ENCODE measurements at regions not wholly inside any gene's neighbourhood (a gene's known extent, or its start where the extent isn't known, plus 50 kb on each side); places are given as distances from the start of the nearest gene placed in this dataset.

DNA sequence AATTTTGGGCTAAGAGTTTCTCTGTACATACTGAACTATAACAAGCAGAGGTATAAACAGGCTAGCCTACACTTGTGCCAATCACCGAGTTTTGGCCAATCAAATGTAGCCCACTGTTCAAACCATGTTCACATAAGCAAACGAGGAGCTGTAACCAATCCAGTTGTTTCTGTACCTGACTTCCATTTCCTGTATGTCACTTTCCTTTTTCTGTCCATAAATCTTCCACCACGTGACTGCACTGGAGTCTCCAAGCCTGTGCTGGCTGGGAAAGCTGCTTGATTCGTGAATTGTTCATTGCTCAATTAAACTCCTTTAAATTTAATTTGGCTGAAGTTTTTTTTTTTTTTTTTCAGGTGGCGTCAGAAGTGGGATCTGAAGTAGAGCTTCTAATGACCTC lies 332.9 kb downstream of the RNF144B start:
- Histone ChIP-seq H3K36me3 (ENCODE audit: insufficient read depth, low read length) (no peaks in the 10 kb centered on the region), H3K4me3 (ENCODE audit: low read length) (no peak overlapping the region), H3K27ac (ENCODE audit: low read depth, low read length) (no peak overlapping the region), H3K4me1 (ENCODE audit: insufficient read depth, low read length) (no peaks in the 10 kb centered on the region), H3K9me3 (ENCODE audit: insufficient read depth, low read depth, low read length) (0 out of 2 replicates have a peak, but pooled peaks cover 4% of the 10 kb centered on the region), H3K27me3 (ENCODE audit: insufficient read depth, low read length) (no peaks in the 10 kb centered on the region), H3K9ac (ENCODE audit: low read depth, low read length) (no peak overlapping the region)
- 91% methylated on average over 4 of the region's 5 CpGs for WGBS

DNA sequence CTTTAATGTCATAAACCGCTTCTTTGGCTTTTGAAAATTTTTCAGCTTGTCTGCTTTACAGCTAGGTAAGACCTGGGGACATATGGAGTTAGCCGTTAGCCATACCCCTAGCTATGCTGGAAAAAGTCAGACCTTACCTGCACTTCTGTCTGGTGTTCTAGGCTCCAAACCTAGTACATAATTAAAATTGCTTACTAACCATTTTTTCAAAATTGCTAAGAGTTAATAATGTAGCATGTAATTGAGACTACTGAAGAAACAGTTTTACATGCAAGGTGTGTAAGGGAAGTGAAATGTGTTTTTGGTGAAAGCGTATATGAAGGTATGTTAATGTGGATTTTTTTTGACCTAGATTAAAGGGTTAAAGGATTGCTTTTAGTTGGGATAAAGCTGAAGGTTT lies 336.9 kb downstream of the RNF144B start:
- Histone ChIP-seq H3K36me3 (ENCODE audit: insufficient read depth, low read length) (no peaks in the 10 kb centered on the region), H3K27me3 (ENCODE audit: insufficient read depth, low read length) (no peaks in the 10 kb centered on the region), H3K9me3 (ENCODE audit: insufficient read depth, low read depth, low read length) (0 out of 2 replicates have a peak, but pooled peaks cover 4% of the 10 kb centered on the region), H3K27ac (ENCODE audit: low read depth, low read length) (no peak overlapping the region), H3K9ac (ENCODE audit: low read depth, low read length) (no peak overlapping the region), H3K4me1 (ENCODE audit: insufficient read depth, low read length) (no peaks in the 10 kb centered on the region), H3K4me3 (ENCODE audit: low read length) (no peak overlapping the region)
- WGBS = 93% methylated on average over 3 of the region's 3 CpGs

DNA sequence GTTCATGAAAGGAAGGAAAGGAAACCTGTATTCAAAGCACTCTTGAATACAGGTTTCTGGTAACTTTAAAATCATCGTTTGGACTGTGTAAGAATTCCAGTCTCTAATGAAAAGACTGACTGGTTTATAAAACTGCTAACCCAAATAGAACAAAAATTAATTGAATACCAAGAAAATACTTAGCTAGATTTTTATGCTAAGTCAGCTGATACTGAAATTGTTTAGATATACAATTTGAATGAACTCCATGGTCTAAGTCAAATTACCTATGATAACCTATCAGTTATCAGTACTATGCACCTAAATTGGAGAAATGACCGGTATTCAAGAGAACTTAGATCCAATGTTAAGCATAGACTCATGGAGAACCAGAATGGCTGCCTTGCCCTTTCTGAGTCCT lies 338.3 kb downstream of the RNF144B start:
- WGBS = 98% methylated on average over 2 of the region's 2 CpGs
- Histone ChIP-seq H3K4me3 (ENCODE audit: low read length) (no peak overlapping the region), H3K27ac (ENCODE audit: low read depth, low read length) (no peak overlapping the region), H3K27me3 (ENCODE audit: insufficient read depth, low read length) (no peaks in the 10 kb centered on the region), H3K9me3 (ENCODE audit: insufficient read depth, low read depth, low read length) (0 out of 2 replicates have a peak, but pooled peaks cover 4% of the 10 kb centered on the region), H3K36me3 (ENCODE audit: insufficient read depth, low read length) (no peaks in the 10 kb centered on the region), H3K9ac (ENCODE audit: low read depth, low read length) (no peak overlapping the region), H3K4me1 (ENCODE audit: insufficient read depth, low read length) (no peaks in the 10 kb centered on the region)

DNA sequence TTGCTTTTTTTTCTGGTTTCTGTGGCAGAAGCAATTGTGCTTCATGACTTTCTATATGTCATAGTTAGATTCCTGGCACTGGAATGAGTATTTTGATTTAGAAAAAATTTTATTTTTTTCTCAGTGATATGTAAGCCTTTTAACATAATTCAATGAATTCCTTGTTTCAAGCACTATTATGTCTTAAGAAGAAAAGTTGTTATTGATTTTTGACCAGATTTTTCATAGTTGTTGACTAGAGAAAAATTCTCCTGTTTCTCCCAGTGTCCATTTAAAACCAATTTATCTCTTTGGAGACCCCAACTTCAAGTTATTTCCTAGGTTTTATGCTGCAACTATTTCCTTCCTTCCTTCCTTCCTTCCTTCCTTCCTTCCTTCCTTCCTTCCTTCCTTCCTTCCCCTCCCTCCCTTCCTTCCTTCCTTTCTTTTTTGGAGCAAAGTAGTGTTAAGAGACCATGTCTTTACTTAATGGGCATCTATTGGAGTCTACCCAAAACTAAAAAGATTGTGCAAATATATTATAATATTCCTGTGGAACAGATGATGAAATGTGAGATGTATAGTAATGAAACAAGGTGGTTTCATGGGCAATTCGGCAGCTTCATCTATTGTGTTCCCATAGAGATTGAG lies 346.9 kb downstream of the RNF144B start:
- no peak overlapping the region for H3K27ac ChIP-seq (ENCODE audit: low read depth, low read length)
- H3K4me1 ChIP-seq (ENCODE audit: insufficient read depth, low read length) = no peaks in the 10 kb centered on the region
- H3K9me3 ChIP-seq (ENCODE audit: insufficient read depth, low read depth, low read length) = no peaks in the 10 kb centered on the region
- H3K9ac ChIP-seq (ENCODE audit: low read depth, low read length) = no peak overlapping the region
- no peaks in the 10 kb centered on the region for H3K27me3 ChIP-seq (ENCODE audit: insufficient read depth, low read length)
- no peak overlapping the region for H3K4me3 ChIP-seq (ENCODE audit: low read length)
- no peaks in the 10 kb centered on the region for H3K36me3 ChIP-seq (ENCODE audit: insufficient read depth, low read length)
- WGBS = 100% methylated on average over 1 of the region's 1 CpG

DNA sequence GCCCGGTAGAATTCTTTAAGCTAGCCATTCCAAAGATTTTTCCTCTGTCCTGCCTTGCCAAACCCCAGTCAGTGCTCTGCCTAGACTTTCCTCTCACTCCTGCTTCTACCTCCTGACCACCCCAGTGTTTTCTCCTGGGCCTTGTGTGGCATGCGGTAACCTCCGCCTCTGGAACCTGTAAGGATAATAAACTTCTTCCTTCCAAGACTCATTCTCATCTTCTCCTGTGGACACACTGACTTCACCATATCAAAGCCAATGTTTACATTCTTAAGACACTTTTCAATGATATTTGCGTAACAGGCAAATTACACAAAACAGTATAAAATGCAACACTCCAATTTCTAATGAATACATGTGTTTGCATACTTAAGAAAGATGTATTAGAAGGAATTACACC lies 354.6 kb downstream of the RNF144B start:
- H3K27ac ChIP-seq (ENCODE audit: low read depth, low read length) = no peak overlapping the region
- WGBS = 95% methylated on average over 4 of the region's 4 CpGs
- no peak overlapping the region for H3K4me3 ChIP-seq (ENCODE audit: low read length)

DNA sequence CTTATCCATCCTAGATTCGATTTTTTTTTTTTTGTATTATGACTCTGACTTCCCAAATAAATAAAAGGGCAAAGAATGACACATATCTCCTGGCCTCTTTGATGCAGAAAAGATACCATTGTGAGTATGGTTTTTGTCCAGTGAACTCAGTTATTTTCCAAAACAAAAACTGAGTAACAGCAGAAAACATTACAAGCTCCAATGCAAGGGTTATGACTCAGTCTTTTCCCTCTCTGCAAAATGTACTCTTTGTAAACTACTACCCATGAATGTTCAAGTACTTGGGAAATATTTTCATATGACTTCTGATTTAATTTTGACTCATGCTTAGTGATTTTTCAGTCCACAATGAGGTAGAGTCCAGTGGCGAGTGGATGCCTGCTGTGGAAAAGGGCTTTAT lies 355.3 kb downstream of the RNF144B start:
- Histone ChIP-seq H3K27me3 (ENCODE audit: insufficient read depth, low read length) (no peaks in the 10 kb centered on the region), H3K4me3 (ENCODE audit: low read length) (no peak overlapping the region), H3K9ac (ENCODE audit: low read depth, low read length) (no peak overlapping the region), H3K27ac (ENCODE audit: low read depth, low read length) (no peak overlapping the region), H3K36me3 (ENCODE audit: insufficient read depth, low read length) (no peaks in the 10 kb centered on the region), H3K4me1 (ENCODE audit: insufficient read depth, low read length) (no peaks in the 10 kb centered on the region), H3K9me3 (ENCODE audit: insufficient read depth, low read depth, low read length) (no peaks in the 10 kb centered on the region)
- WGBS = 83% methylated on average over 2 of the region's 2 CpGs

More for the DNA sequence above, 354.6 kb downstream of the RNF144B start:
- Histone ChIP-seq H3K9ac (ENCODE audit: low read depth, low read length) (no peak overlapping the region), H3K4me1 (ENCODE audit: insufficient read depth, low read length) (no peaks in the 10 kb centered on the region), H3K36me3 (ENCODE audit: insufficient read depth, low read length) (no peaks in the 10 kb centered on the region), H3K9me3 (ENCODE audit: insufficient read depth, low read depth, low read length) (no peaks in the 10 kb centered on the region), H3K27me3 (ENCODE audit: insufficient read depth, low read length) (no peaks in the 10 kb centered on the region)

DNA sequence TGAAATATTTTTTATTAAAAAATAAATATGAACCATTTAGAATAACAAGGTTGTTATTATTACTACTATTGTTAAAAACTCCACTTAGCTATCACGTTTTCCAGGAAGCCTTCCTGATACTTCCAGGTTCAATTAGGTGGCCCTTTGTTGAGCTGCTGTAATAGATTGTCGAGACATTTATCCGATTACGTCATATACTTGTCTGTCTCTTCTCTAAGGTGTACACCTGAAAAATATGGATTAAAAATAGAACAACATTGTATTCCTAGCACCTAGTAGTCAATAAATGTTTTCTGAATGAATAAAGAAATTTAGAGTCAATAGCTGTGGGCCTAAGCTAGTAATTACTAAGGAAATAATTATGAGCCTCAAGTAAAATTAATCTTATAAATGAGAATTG lies 359.6 kb downstream of the RNF144B start:
- no peak overlapping the region for H3K9ac ChIP-seq (ENCODE audit: low read depth, low read length)
- no peaks in the 10 kb centered on the region for H3K36me3 ChIP-seq (ENCODE audit: insufficient read depth, low read length)
- H3K9me3 ChIP-seq (ENCODE audit: insufficient read depth, low read depth, low read length) = no peaks in the 10 kb centered on the region
- H3K4me3 ChIP-seq (ENCODE audit: low read length) = no peak overlapping the region
- H3K27me3 ChIP-seq (ENCODE audit: insufficient read depth, low read length) = no peaks in the 10 kb centered on the region
- H3K27ac ChIP-seq (ENCODE audit: low read depth, low read length) = no peak overlapping the region
- H3K4me1 ChIP-seq (ENCODE audit: insufficient read depth, low read length) = peaks cover 22% of the 10 kb centered on the region
- 97% methylated on average over 4 of the region's 4 CpGs for WGBS

DNA sequence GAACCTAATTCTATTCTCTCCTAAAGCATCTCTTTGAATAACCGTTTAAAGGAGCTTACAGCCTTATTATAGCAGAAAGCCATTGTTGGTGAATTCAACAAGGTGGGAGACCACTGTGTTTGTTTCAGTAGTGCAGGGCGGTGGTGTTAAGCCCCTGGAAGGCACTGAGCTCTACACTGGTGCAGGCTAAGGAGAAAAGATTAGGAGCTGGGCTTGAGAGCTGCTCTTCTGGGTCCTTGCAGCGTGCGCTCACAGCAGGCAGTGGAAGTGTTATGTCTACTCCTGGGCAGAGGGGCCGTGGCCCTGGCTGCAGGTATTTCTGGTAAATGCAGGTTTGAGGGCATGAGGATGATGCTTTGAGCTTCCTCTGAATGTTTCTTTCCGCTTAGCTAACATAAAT lies 361.2 kb downstream of the RNF144B start:
- Histone ChIP-seq H3K27me3 (ENCODE audit: insufficient read depth, low read length) (no peaks in the 10 kb centered on the region), H3K27ac (ENCODE audit: low read depth, low read length) (no peak overlapping the region), H3K4me1 (ENCODE audit: insufficient read depth, low read length) (peaks cover 37% of the 10 kb centered on the region), H3K36me3 (ENCODE audit: insufficient read depth, low read length) (no peaks in the 10 kb centered on the region), H3K9me3 (ENCODE audit: insufficient read depth, low read depth, low read length) (no peaks in the 10 kb centered on the region), H3K4me3 (ENCODE audit: low read length) (no peak overlapping the region), H3K9ac (ENCODE audit: low read depth, low read length) (no peak overlapping the region)
- whole genome bisulfite sequencing = 78% methylated on average over 5 of the region's 6 CpGs

DNA sequence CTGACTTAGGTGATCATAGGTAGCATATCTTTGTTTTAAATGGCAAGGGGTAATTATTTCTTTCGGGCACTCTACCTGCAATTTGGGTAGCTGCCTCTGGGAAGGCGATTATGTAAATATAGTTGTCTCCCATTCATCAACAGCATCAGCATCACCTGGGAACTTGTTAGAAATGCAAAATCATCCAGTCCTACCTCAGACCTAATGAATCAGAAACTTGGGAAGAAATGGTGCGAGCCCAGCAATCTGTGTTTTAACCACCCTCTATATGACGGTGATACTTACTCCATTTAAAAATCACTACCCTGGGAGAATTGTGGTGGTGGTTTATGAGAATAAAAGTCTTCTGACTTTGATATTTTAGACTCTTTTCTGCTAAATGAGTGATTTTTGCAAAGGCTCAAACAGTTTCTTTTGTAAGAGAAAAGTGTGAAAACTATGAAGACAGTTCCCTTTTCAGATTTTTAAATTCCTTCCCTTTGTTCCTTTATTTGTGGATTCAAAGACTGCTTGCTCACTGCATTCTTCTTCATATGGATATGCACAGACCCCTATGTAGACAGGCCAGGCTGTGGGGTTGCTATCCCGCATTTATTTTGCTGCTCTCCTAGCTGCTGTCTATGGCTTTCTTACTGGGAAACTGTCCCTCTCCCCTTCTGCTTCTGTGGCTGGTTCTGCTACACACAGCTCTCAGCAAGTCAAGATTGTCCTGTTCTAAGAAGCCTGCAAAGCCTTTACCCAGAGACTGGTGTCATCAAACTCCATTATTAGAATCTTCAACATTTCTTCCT lies 365.3 kb downstream of the RNF144B start:
- 28% methylated on average over 4 of the region's 5 CpGs for WGBS
- H3K27ac ChIP-seq (ENCODE audit: low read depth, low read length) = peak overlapping the region; percentile 46
- H3K4me1 ChIP-seq (ENCODE audit: insufficient read depth, low read length) = peaks cover 44% of the 10 kb centered on the region
- no peak overlapping the region for H3K4me3 ChIP-seq (ENCODE audit: low read length)
- H3K27me3 ChIP-seq (ENCODE audit: insufficient read depth, low read length) = no peaks in the 10 kb centered on the region
- no peaks in the 10 kb centered on the region for H3K36me3 ChIP-seq (ENCODE audit: insufficient read depth, low read length)
- H3K9me3 ChIP-seq (ENCODE audit: insufficient read depth, low read depth, low read length) = no peaks in the 10 kb centered on the region
- peak overlapping the region; percentile 62 for H3K9ac ChIP-seq (ENCODE audit: low read depth, low read length)

DNA sequence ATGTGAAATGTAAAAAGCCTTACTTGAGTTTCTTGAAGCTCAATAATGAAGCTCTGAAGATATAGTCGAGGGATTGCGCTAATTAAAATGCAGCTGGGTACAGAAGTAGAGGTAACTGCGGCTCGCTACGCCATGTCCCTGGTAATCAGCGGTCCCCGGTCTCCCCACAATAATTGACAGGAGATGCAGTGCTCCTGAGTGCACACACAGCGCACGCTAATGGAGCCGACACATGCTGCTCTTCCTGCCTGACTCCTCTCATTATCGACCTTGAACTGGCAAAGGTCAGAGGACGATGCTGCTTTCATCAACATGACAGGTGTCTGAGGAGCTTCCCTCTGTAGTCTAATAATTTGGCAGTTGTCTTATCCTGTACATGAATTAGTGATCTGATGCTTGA lies 365.9 kb downstream of the RNF144B start:
- H3K36me3 ChIP-seq (ENCODE audit: insufficient read depth, low read length) = no peaks in the 10 kb centered on the region
- peak overlapping the region; percentile 46 for H3K27ac ChIP-seq (ENCODE audit: low read depth, low read length)
- H3K9ac ChIP-seq (ENCODE audit: low read depth, low read length) = peak overlapping the region; percentile 62; the same call in 1 of the 2 replicates
- H3K4me1 ChIP-seq (ENCODE audit: insufficient read depth, low read length) = peaks cover 44% of the 10 kb centered on the region
- H3K9me3 ChIP-seq (ENCODE audit: insufficient read depth, low read depth, low read length) = no peaks in the 10 kb centered on the region
- H3K27me3 ChIP-seq (ENCODE audit: insufficient read depth, low read length) = no peaks in the 10 kb centered on the region
- 84% methylated on average over 12 of the region's 12 CpGs for WGBS
- no peak overlapping the region for H3K4me3 ChIP-seq (ENCODE audit: low read length)

DNA sequence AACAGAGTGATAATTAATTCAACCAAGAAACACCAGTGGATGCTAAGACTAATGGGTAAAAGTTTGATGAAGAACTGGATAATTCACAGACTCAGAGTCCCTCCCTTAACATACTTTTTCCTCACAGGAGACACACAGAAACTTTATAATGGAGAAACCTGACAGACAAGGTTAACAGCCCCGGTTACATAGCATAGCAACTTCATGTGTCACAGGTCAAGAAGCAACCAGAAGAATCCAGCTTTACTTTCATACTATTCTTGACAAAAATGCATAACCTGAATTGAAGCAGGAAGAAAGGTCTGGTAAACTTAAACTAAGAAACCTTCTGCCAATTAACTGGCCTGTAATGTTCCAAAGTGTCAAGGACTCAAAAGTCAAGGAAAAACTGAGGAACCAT lies 375.9 kb downstream of the RNF144B start:
- Histone ChIP-seq H3K4me1 (ENCODE audit: insufficient read depth, low read length) (no peaks in the 10 kb centered on the region), H3K36me3 (ENCODE audit: insufficient read depth, low read length) (no peaks in the 10 kb centered on the region), H3K9me3 (ENCODE audit: insufficient read depth, low read depth, low read length) (no peaks in the 10 kb centered on the region), H3K9ac (ENCODE audit: low read depth, low read length) (no peak overlapping the region), H3K27me3 (ENCODE audit: insufficient read depth, low read length) (no peaks in the 10 kb centered on the region), H3K4me3 (ENCODE audit: low read length) (no peak overlapping the region), H3K27ac (ENCODE audit: low read depth, low read length) (no peak overlapping the region)
- WGBS = 94% methylated on average over 1 of the region's 1 CpG

Data from HUES64 (cell line).